T-helper 2 cell treated with Interferon-gamma antibody and Interleukin-4, amounts not matched to agents 100 ng/mL and 5 ng/mL, for 36 hours (primary cell): ENCODE measurements at regions not wholly inside any gene's neighbourhood (a gene's known extent, or its start where the extent isn't known, plus 50 kb on each side); places are given as distances from the start of the nearest gene placed in this dataset.

Source experiments
- intact Hi-C: fragments of 100-400 bp; cut with micrococcal nuclease; formaldehyde crosslinking; loops from one replicate; pipeline ENCODE4 v1.15.1; 2023

DNA sequence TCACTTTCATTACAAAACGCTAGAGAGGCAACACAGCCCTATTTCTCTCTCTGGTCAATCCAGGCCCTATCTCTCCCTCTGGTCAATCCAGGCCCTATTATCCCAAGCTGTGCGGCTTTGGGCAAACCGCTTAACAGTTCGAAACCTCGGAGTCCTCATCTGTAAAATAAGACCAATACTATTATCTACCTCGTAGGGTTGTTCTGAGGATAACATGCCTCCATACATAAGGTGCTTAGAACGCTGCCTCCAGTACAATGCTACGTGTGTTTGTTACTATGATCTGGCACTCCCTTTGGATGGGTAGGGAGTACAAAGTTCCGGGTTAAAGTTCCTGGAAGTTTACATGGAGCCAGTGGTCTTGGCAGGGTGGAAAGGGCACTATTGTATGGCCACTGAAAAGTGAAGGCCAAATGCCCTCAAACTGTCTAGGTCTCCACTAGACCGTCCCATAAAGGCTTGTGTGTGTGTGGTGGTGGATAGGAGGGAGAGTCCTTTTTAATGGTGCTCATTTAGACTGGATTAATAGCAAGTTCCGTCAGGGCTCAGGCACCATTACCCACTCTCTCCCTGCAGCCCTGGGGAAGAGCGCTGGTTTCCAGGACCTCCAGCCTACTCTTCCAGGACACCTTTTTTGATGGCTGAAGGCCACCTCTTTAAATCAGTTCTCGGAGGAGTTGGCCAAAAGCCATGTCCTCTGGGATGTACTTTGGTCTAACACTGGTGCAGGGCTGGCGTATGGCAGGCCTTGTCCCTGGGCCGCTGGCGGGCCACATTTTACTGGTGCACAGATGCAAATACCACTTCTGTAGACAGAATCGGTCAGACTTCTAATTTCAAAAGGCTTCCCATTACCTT lies 75.6 kb upstream of the BCOR start:
- intact Hi-C loops: loop anchor here (5.0 to 10.0 kb wide), 5 partner anchors 94 to 971 kb away; no protein-coding TSS in a partner anchor

DNA sequence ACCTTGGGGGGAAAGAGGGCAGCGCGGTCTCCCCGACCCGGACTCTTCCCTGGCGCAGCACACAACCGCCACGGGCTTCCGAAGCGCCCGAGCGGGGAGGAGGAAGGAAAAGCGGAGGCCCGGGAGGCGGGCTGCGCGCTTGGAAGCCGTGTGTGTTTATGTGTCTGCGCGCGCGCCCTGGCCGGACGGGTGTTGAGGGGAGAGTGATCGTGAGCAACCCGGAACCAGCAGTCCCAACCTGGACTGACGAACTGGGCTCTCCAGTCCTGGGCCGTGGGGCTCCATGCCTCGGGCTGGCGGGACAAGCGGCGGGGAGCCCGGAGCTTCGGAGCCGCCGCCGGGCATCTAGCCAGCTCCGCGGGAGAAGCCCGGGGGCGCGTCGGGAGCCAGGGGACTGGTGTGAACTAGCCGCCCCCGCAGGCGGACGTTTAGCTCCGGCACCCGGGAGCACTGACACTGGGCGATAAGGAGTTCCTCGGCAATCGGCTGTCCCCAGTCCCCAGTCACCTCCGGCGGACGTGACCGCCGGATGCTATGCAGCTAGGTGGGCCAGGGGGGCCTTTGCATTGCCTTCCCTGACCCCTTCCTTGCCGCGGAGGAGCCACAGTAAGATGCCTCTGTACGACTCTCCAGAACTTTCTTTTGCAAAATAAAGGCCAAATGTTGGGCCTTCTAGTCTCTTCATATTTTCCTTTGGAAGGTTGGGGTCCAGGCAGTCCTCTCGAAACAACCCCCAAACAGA lies 74.8 kb upstream of the BCOR start:
- intact Hi-C loops: loop anchor here (5.0 to 10.0 kb wide), 5 partner anchors 95 to 970 kb away; no protein-coding TSS in a partner anchor

DNA sequence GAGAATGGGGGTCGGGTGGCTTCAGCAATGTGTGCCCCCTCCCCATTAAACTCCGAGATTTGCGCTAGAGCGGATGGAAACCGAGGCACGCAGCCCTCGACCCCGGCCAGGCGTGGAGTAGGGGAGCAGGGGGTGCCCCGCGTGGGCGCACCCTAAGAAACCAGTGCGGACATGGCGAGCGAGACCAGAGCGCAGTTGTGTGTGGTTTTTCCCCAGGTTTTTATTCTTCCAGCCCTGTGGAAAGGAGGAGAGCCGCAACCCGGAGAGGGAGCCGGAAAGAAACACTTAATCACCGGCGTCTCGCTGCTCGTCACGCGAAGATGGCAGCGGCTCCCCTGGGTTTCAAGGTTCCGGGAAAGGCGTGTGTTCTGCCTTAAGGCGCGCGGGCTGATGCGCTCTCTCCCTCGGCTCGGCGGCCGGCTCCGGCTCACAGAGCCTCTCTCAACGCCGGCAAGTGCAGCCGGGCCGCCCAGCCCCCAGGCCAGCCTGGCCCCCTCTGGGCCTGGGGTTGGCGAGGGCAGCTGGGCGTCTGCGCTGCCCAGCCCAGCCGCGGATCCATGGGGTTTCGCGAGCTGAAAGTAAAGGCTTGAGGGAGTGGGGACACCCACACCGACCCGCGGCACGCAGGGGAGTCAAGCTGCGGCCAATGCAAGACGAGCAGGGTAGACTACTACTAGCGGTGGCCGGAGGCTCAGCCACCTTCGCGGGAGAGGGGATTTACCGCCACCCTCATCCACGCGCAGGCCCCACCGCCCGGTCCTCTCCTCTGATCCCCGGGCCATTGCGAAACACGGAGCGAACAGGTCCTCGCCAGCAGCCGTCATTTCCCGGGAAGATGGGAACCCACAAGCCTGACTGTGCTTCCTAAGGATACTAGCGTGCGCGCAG lies 74.0 kb upstream of the BCOR start:
- intact Hi-C loops: loop anchor here (5.0 to 10.0 kb wide), 5 partner anchors 96 to 969 kb away; no protein-coding TSS in a partner anchor

DNA sequence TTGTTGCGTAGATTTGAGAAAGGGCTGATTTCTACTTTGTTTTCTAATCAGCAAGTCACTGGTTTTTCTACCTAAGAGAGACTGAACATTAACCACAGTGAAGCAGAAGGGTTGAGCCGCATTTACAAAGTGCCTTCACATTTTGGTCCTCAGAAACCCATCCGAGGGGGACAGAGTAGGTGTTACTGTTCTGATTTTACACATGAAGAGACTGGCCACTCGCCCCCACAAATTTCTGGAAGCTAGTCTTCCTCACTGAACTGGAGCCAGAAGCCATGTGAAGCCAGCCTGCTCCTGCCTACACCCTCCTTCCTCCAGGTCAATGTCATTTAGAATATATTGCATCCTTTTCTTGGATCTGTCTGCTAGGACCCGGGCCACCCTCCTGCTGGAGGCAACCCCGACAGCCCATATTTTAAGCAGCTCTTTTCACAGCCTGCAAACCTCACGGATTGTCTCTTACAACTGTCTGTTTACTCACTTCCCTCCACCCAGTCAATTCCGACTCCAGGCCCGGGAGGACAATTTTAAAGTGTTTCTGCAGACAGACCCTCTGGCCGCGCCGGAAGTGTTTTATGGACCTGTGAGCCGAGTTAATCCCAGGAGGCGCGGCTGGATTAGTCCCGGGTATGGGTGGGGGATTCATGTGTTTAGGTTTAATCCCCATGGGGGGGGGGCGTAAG lies 73.2 kb upstream of the BCOR start:
- intact Hi-C loops: loop anchor here (5.0 to 10.0 kb wide), 5 partner anchors 96 to 969 kb away; no protein-coding TSS in a partner anchor

DNA sequence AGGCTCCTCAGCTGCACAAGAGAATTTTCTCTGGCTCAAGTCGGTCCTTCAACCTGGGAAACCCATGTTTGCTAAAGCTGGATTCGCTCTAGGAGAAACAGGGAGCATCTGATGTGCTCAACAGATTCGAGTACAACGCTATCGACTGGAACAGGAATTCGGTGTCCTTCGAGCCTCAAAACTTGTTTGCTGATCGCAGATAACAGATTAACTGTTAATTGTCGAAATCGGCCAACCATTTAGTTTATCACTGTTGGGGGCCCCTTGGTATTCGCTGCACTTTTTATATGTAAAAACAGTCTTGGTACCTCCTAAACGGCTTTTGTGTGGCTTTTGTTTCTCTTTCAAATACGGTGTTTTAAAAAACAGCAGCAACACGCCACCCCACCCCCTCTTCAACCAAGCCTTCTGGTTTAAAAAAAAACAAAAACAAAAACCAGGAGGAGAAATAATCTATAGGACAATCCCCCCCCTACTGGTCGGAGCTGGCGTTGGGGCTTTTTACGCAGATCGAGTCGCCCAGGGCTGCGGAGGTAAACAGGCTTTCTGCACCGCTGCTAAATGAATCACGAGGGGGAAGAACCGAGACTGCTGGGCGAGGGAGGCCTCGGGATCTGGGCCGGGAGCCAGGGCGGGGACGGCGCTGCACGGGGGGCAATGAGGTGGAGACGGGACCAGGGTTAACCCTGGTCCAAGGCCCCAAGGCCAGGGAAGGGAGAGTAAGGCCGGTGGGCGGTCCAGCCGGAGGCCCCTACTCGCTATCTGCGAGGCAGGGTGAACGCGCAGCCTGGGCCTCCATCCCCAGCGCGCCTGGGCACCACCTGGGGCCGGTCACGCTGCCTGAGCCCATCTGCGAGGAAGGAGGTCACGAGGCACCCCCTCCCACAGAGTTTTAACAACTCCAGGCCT lies 71.7 kb upstream of the BCOR start:
- intact Hi-C loops: loop anchor here (2.0 to 10.0 kb wide), 7 partner anchors 15 to 967 kb away; no protein-coding TSS in a partner anchor

DNA sequence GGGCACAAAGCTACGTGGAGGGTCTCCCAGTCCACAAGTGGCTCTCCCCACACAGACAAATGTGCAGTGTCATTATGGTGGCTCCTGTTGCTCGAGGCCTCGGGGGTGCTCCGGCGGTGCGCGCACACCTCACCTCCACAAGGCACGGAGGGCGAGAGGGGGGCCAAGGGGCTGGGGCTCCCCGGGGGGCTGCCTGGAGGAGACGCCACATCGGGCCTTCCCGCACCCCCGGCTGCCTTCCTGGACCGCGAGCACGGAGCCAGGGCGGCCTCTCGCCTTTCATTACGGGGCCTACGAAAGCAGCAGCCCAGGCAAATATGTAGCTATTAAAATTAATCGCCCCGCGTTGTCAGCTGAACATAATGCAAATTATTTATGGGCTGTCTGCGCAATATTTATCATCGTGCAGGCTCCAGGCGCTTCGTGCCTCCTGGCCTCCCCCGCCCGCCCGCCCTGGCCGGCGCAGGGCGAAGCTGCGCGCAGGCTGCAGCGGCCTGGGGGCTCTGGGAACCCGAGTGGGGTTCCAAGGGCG lies 70.8 kb upstream of the BCOR start:
- intact Hi-C loops: loop anchor here (2.0 kb wide), 2 partner anchors 14 to 354 kb away; no protein-coding TSS in a partner anchor

DNA sequence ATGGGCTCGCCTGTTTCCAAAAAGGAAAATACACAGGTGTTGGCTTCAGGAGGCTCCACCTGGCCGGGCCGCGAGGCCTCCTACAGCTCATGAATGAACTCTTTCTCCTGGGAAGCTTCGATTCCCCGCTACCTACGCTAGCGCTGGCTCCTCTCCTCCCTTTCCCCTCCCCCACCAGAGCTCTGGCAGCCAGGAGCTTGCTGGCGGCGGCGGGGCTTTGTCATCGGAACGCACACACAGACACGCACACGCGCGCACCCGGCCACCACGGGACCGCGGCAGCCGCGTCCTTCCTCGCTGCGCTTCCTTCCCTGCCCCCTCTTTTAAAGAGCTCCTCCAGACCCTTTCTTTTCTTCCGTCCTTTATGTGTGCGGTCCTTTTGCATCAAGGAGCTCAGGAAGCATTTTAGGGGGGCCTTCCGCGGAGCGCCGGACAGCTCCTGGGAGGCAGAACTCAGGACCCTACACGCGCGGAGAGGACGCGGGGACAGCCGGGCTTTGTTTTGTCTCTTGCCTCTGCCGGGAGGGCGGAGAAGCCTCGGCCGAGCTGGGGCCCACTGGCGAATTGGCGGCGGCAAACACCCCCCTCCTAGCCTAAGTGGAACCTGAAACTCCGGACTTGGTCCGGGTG lies 70.2 kb upstream of the BCOR start:
- intact Hi-C loops: loop anchor here (2.0 kb wide), 2 partner anchors 13 to 353 kb away; no protein-coding TSS in a partner anchor

DNA sequence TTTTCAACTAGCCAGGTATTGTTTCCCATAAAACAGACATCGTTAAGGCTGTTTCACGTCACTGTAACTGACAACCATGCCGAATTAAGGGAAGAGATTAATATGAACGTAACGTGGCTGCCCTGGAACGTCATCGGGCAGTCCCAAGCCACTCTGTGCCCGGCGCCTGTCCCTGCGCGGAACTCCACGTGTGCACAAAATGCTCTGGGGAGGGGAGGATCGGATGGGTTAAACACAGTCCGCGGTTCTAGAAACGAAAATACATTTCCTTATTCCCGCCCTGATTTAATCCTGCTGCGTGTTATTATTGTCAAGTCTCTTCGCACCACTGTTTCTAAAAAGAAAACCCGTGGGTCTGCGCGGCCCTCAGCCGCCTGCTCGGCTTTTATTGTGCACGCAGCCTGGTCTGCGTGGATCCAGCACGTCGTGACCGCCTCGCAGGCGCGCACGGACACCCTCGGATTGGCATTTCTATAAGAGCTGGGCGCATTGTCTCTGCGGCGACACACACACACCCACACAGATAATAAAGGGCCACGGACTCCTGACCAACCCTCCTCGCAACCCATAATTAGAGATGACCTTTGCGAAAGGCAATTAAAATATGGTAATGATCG lies 69.6 kb upstream of the BCOR start:
- intact Hi-C loops: no loop called here

DNA sequence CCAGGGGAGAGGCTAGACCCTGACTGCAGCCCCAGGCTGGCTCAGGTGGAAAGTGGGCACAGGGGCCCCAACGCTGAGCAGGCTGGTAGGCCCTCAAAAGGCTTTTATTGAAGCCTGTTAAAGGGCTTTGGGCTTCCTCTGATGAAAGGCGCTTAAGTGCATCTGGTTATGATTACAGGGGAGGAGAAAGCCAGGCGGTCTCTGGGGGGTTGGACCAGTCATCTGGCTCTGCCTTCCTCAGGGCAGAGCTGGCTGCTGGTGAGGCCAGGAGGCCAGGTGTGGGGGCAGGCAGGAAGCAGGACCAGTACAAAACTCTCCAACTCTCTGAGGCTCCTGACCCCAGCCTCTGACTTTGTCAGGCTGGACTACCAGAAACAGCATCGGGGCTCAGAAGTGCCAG lies 68.8 kb upstream of the BCOR start:
- intact Hi-C loops: no loop called here

DNA sequence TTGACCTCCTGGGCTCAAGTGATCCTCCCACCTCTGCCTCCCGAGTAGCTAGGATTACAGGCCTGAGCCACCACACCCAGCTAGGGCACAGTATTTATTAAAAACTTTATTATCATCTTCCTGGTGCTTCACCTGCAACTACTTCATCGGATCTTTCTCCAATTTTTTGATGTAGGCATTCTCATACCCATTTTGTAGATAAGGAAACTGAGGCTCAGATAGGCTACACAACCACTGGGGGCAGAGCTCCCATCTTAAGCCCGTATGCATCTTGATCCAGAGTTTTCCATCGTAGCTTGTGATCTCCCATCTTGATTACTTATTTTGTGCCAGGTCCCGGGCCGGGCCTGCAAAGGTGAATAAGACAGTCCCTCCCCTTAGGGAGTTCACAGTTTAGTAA lies 68.1 kb upstream of the BCOR start:
- intact Hi-C loops: no loop called here

DNA sequence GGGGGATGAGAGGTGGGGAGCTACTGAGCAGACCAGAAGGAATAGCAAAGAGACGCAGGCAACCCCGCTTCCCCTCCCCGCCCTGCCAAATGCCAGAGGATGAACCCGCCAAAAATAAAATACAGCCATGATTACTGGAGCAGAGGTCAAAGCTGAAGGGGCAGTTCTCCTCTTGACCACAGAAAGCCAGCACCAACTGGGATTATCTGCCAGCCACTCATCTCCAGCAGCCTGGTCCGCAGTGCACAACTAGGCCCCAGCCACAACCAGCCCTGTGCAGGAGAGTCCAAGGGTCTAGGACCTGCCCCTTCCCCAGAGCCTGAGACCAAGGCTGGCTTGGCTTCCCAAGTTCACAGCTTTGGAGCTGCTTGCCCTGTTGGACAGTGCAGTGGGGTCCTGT lies 67.4 kb upstream of the BCOR start:
- intact Hi-C loops: no loop called here

DNA sequence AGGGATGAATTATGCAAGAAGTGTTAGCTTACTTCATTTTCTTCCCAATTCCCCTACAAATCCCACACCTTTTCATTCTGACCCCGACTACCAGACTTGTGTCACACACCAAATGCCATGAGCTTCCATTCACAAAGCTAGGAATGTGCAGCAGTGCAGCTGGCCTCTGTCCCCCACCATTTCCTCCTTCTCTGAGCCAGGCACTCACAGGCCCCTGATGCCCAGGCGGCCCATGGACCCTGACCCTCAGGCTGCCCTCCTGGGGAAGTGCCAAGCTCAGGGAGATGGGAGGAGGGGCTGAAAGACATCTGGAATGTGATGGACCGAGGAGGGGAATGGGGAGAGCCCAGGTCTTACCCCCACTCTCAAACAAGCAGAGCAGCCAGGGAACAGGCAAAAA lies 67.0 kb upstream of the BCOR start:
- intact Hi-C loops: no loop called here

DNA sequence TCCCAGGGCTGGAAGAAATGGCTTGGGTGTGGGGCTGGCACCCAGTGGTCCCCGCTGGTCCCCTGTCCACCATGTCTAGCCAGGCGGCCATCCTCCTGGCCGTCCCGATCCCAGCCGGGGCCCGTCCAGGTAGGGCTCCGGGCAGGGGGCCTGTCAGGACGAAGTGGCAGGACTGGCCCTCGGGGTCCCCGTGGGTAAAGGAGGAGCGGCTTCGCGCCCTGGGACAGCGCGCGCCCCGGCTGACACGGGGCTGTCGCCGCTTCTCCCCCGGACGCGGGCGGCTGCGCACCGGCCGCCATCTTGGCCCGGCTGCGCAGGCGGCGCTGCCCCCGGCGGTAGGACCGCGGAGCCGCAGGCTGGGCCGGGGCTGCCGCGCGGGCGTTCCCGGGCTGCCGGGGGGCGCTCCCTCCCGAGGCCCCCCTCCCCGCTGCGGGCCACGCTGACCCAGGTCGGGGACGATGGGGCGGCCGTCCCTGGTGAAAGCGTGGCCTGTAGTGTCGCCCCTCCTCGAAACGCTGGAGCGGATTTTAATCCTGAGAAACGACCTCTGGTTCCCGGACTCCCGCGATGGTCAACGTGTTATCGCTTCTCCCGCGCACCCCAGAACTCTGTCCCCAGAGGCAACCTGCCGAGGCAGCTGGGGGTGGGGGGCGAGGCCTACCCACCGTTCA lies 60.4 kb upstream of the BCOR start:
- intact Hi-C loops: no loop called here

DNA sequence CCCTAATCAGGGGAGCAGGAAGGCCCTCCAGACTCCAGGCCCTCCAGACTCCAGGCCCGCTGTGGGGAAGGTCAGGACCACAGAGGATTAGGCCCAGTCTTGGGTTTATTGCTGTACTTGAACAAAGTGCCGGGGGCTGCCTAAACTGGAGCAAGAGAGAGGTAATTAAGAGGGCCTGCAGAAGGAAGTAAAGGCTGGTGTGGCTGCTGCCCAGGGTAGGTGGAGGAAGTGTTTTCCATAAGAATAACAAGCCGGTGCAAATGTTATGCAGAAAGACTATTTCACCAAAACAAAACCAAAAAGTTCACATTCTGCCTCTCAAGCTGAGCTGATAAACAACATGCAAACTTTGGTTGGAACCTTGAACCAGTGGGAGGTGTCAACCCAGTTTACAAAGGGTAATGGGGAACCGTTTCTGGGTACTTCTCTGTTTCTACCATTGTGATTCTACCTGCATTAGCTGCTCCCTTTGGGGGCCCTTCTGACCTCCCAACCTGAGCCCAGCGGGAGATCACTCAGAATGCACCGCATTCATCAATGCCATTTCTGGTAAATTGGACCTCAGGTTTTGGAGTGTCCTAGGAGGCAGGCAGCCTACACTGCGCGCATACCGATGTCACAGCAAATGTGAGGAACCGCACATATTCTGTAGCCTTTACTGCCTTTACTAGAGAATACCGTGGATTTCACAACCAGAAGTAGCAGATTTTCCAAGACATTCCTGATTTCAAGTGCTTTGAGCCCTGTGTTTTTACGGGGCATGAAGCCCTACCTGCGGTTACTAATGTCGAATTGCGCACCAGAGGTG lies 59.7 kb upstream of the BCOR start:
- intact Hi-C loops: no loop called here

DNA sequence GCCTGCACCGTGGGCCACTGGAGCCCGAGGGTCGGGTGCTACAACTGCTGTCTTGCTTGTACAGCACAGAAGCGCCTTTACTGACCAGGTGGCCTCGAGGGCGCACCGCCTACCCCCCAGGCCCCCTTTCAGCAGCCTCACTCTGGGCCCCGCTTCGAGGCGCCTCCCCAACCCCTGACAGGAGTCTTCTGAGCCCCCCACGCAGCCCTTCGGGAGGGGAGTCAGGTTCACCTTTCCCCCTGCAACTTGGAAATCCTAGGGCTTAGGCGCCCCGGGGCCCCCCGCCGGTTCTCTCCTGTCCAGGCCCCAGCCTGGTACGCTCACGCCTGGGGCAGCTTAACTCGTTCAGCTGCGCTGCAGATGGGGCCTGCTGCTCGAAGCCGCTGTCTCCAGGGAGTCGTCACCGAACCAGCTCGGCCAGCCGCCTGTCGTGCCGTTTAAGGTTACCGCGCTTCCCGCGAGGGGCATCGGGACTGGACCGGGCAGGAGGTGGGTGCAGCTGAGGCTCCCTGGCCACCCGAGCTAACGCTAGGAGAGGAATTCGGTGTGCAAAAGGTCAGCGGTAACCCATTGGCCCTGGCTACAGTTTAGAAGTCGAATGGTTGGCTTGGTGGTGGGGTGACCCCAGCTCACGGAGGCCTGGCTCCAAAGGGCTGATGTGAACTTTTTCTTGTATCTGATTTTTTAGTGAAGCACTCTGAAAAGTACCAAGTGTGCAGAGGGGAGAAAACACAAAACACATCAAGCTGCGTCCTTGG lies 58.9 kb upstream of the BCOR start:
- intact Hi-C loops: no loop called here
